Testis (tissue), 2 donors: ENCODE measurements at regions not wholly inside any gene's neighbourhood (a gene's known extent, or its start where the extent isn't known, plus 50 kb on each side); places are given as distances from the start of the nearest gene placed in this dataset.
A peak's percentile ranks its signal among the peaks of the same experiment; 100 is the strongest.

Experiments
- DNase-seq: peaks from one replicate; pipeline ENCODE4 v3.0.0-alpha.2; 2019
- H3K27ac ChIP-seq, 2 donors: fragments of 200-600 bp; sonication (generic); one replicate each; pipeline ENCODE4 v1.5.1; 2019
- H3K27me3 ChIP-seq: fragments of 200-600 bp; sonication (generic); one replicate; pipeline ENCODE4 v1.5.1; 2019
- H3K36me3 ChIP-seq: fragments of 200-600 bp; sonication (generic); one replicate; pipeline ENCODE4 v1.5.1; 2017; ENCODE audit warnings: low read depth; ENCODE audit errors: missing control alignments
- H3K4me1 ChIP-seq: fragments of 200-600 bp; sonication (generic); one replicate; pipeline ENCODE4 v1.5.1; 2019
- H3K4me3 ChIP-seq, 2 donors: fragments of 200-600 bp; sonication (generic); one replicate each; pipeline ENCODE4 v1.5.1; 2017 to 2019
- H3K9me3 ChIP-seq: fragments of 200-600 bp; sonication (generic); one replicate; pipeline ENCODE4 v1.5.1; 2017
- POLR2A ChIP-seq: fragments of 450-650 bp; IDR thresholded peaks from one replicate; pipeline ENCODE4 v1.6.1; 2017; ENCODE audit warnings: antibody characterized with exemption, mild to moderate bottlenecking, moderate library complexity
- WGBS, 2 donors: methylation state at CpG; one replicate each; pipeline ENCODE4 v1.1.5; 2018; 5-methylcytosine and 5-hydroxymethylcytosine counted together
- intact Hi-C: fragments of 100-400 bp; cut with DNase I; formaldehyde crosslinking; loops from one replicate; pipeline ENCODE4 v1.15.1; 2023; ENCODE audit warnings: low total_unique reads
- TF ChIP-seq, protein P1 (sequence below), 3 experiments: fragments of 450-650 bp in 2 of 3; fragments of 200-600 bp in 1 of 3; sonication (generic) in 1 of 3; IDR thresholded peaks; one replicate each; pipeline ENCODE4 v1.5.1; 2016 to 2019; ENCODE audit warnings: antibody characterized with exemption in 3 of 3, mild to moderate bottlenecking in 2 of 3, moderate library complexity in 1 of 3

DNA sequence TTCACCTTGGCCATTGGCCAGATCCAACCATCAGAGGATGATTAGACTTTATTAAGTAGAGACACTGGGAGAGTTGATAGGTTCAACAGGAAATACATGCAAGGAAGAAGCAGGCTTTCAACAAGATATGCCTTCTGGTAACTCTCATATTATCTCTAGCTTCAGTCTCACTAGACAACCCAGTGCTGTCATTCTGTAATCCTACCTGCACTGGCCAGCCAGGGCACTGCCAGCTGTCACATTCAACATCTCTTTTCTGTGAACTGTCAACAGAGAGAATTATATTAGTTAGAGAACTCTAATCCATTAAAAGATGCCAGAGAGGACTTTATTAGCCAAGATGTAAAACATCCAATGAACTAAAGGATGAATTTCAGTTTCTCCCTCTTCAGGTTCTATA lies 337.9 kb upstream of the JAG1 start:
- Histone ChIP-seq H3K27ac (no peak overlapping the region), H3K4me1 (peaks cover 16% of the 10 kb centered on the region), H3K36me3 (no peaks in the 10 kb centered on the region), H3K9me3 (no peaks in the 10 kb centered on the region), H3K4me3 (no peak overlapping the region), H3K27me3 (no peaks in the 10 kb centered on the region)
- intact Hi-C loops, result no loop called here
- TF ChIP-seq POLR2A, result no peak
- TF ChIP-seq, protein P1, sequence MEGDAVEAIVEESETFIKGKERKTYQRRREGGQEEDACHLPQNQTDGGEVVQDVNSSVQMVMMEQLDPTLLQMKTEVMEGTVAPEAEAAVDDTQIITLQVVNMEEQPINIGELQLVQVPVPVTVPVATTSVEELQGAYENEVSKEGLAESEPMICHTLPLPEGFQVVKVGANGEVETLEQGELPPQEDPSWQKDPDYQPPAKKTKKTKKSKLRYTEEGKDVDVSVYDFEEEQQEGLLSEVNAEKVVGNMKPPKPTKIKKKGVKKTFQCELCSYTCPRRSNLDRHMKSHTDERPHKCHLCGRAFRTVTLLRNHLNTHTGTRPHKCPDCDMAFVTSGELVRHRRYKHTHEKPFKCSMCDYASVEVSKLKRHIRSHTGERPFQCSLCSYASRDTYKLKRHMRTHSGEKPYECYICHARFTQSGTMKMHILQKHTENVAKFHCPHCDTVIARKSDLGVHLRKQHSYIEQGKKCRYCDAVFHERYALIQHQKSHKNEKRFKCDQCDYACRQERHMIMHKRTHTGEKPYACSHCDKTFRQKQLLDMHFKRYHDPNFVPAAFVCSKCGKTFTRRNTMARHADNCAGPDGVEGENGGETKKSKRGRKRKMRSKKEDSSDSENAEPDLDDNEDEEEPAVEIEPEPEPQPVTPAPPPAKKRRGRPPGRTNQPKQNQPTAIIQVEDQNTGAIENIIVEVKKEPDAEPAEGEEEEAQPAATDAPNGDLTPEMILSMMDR (IDR thresholded peaks at IDR 0.05), result no peak
- no peak for DNase-seq

DNA sequence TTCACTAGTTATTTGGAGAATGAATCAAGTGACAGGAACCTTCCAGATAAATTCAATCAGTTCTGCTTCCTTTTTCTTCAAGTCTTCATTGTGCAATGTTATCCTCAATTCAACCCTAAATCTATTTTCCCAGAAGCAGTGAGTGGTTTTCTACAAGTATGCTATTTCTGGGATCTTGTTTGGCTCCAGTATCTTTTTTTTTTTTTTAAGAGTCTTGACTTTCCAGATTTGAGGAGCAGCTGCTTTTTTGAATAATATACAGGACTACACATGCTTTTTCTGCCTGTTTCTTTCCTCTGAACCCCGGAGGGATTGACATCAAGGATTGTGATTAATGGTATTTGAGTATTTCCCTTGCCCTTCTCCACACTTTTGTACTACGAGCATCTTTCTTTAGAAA lies 339.2 kb upstream of the JAG1 start:
- no peak overlapping the region for H3K4me3 ChIP-seq
- intact Hi-C loops, result no loop called here
- H3K27me3 ChIP-seq, result no peaks in the 10 kb centered on the region
- H3K36me3 ChIP-seq, result no peaks in the 10 kb centered on the region
- no peak for DNase-seq
- H3K4me1 ChIP-seq, result peaks cover 16% of the 10 kb centered on the region
- no peak for TF ChIP-seq POLR2A
- TF ChIP-seq, protein P1 (IDR thresholded peaks at IDR 0.05), result no peak
- WGBS, 2 donors, result 59 to 63% methylated on average over 2 of the region's 2 CpGs
- no peak overlapping the region for H3K27ac ChIP-seq
- no peaks in the 10 kb centered on the region for H3K9me3 ChIP-seq

DNA sequence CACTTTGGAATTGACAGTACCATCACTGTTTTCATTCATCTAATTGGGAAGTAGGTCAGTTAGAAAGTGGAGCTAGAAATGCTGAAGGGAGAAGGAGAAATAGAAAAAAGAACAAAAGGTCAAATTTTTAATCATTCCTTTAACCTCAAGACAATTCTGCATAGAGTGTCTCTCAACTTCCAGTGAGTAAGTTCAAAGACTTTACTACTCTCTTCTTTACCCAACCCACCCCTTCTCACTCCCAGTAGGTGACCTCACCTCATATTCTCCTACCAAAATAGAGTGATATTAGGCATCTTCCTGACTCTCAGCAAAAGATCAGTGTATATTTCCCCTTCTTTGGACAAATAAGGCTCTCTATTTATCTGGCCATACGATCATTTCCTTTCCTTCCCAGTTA lies 340.0 kb upstream of the JAG1 start:
- TF ChIP-seq POLR2A, result no peak
- TF ChIP-seq, protein P1 (IDR thresholded peaks at IDR 0.05), result no peak
- H3K27ac ChIP-seq, result peak overlapping the region in 1 of 2 donors; percentile 42
- H3K4me3 ChIP-seq, result no peak overlapping the region
- peaks cover 16% of the 10 kb centered on the region for H3K4me1 ChIP-seq
- no peak for DNase-seq
- H3K9me3 ChIP-seq, result no peaks in the 10 kb centered on the region
- intact Hi-C loops, result no loop called here
- 93 to 94% methylated on average over 1 of the region's 1 CpG for WGBS, 2 donors
- no peaks in the 10 kb centered on the region for H3K27me3 ChIP-seq
- H3K36me3 ChIP-seq, result no peaks in the 10 kb centered on the region

DNA sequence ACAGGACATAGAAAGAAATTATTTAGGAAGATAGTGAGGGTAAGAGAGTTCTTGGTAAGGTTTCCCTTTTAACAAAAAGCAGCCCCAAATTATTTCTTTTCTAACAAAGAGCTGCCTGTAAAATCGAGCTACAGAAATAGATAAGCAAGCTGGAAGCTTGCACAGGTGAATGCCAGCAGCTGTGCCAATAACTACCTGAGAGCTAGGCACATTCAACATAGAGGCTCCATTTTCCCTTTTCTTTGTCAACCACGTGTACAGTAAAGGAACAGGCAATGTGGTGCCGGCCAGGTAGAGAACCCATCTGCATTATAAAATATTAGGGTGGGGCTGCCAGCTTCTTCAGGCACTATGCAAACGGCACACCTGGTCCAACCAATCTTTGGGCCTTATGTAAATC lies 341.6 kb upstream of the JAG1 start:
- no peak for DNase-seq
- Histone ChIP-seq H3K4me3 (no peak overlapping the region), H3K27me3 (no peaks in the 10 kb centered on the region), H3K4me1 (peaks cover 16% of the 10 kb centered on the region), H3K36me3 (no peaks in the 10 kb centered on the region), H3K9me3 (no peaks in the 10 kb centered on the region), H3K27ac (no peak overlapping the region)
- TF ChIP-seq POLR2A, result no peak
- TF ChIP-seq, protein P1 (IDR thresholded peaks at IDR 0.05), result no peak
- WGBS, 2 donors, result 77 to 80% methylated on average over 4 of the region's 4 CpGs
- intact Hi-C loops, result no loop called here

DNA sequence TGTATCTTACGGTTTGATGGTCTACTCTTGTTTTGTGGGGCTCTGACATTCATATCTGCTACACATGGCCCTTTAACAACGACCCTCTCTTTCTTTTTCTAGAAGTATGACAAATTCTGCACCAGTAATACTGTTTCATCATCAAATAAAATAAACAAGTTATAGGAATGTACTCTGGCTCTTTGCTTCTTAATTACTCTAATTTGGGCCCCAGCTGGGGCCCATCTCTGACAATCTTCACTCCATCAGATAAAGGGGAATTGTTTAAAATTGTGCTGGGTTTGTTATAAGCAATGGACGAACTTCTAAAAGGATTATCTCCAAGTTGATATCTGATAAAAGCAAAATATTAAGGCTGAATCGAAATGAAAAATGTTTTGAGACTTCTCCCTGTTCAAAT lies 343.6 kb upstream of the JAG1 start:
- no peak overlapping the region for H3K4me3 ChIP-seq
- intact Hi-C loops, result no loop called here
- no peak for TF ChIP-seq POLR2A
- TF ChIP-seq, protein P1 (IDR thresholded peaks at IDR 0.05), result no peak
- no peaks in the 10 kb centered on the region for H3K9me3 ChIP-seq
- WGBS, 2 donors, result 84 to 87% methylated on average over 4 of the region's 4 CpGs
- peaks cover 16% of the 10 kb centered on the region for H3K4me1 ChIP-seq
- H3K36me3 ChIP-seq, result no peaks in the 10 kb centered on the region
- no peaks in the 10 kb centered on the region for H3K27me3 ChIP-seq
- DNase-seq, result no peak
- no peak overlapping the region for H3K27ac ChIP-seq
